ENCODE measurements at regions not wholly inside any gene's neighbourhood (a gene's known extent, or its start where the extent isn't known, plus 50 kb on each side); places are given as distances from the start of the nearest gene placed in this dataset.
"Not testable (repeated sequence)": the region's sequence is repeated elsewhere in the genome, so short reads cannot be mapped to it uniquely, and the experiment has no call there.

- ChIA-PET RAD21 (ENCODE audit: low non-redundant PET in 1 of 2, low total read pairs in 2 of 2, uncharacterized antibody in 2 of 2, unreplicated experiment in 2 of 2) (no interaction called here), POLR2A (no interaction called here), CTCF (interaction anchor here (1.7 to 2.0 kb wide), 2 partner anchors 10 to 322 kb away, joined by 4 to 7 read pairs; no protein-coding TSS in a partner anchor)
- BruUV-seq (replicated peaks): no TSS peak
- no peaks in the 10 kb centered on the region for H3K9me2 ChIP-seq (ENCODE audit: insufficient read depth)
- no peak for DNase-seq (ENCODE audit: low read depth, low spot score)
- intact Hi-C loops (cut with micrococcal nuclease): no loop called here
- H3K4me2 ChIP-seq (ENCODE audit: low read length): no peak overlapping the region
- H3K9ac ChIP-seq (ENCODE audit: low read length): no peak overlapping the region
- H3K9me3 ChIP-seq (ENCODE audit: control insufficient read depth in 1 of 2, insufficient read depth in 1 of 2, low read depth in 1 of 2, low read length in 2 of 2): no peaks in the 10 kb centered on the region
- no peak overlapping the region for H3K4me3 ChIP-seq (replicated peaks in 1 of 2; ENCODE audit: low read depth in 1 of 2, low read length in 2 of 2)
- H3K27ac ChIP-seq (ENCODE audit: low read depth, low read length): no peak overlapping the region
- TF ChIP-seq CEBPB (IDR thresholded peaks at IDR 0.05; ENCODE audit: low read depth): no peak
- TF ChIP-seq FOSL1 (IDR thresholded peaks at IDR 0.05; ENCODE audit: low read depth): no peak
- no peak for TF ChIP-seq REST (IDR thresholded peaks at IDR 0.05; ENCODE audit: low read depth)
- TF ChIP-seq JUND (IDR thresholded peaks at IDR 0.05): no peak
- TF ChIP-seq RAD21 (IDR thresholded peaks at IDR 0.05; ENCODE audit: low read depth): peak; percentile 48
- TF ChIP-seq CTCF (IDR thresholded peaks at IDR 0.05 in 2 of 3, conservative IDR thresholded peaks at IDR 0.05 in 1 of 3; ENCODE audit: borderline replicate concordance in 1 of 3, insufficient read depth in 1 of 3, low read depth in 2 of 3, low read length in 2 of 3): peak in 2 of 3 experiments; percentile 17 to 27; a peak in 3 of 6 replicates
- H3K36me3 ChIP-seq (ENCODE audit: control insufficient read depth in 1 of 2, insufficient read depth in 2 of 2, low read length in 2 of 2): no peaks in the 10 kb centered on the region
- ATAC-seq: no peak
- no peaks in the 10 kb centered on the region for H3K27me3 ChIP-seq (ENCODE audit: insufficient read depth, low read length)
- H2AFZ ChIP-seq (ENCODE audit: low read depth, low read length, poor library complexity, severe bottlenecking): no peak overlapping the region
- no peaks in the 10 kb centered on the region for H3K79me2 ChIP-seq (ENCODE audit: insufficient read depth, low read length)
- H3K4me1 ChIP-seq (ENCODE audit: control insufficient read depth in 1 of 2, insufficient read depth in 2 of 2, low read length in 2 of 2): no peaks in the 10 kb centered on the region
- no peaks in the 10 kb centered on the region for H4K20me1 ChIP-seq (ENCODE audit: insufficient read depth)
These were observed 126.4 kb downstream of the KDR start for GRCh38 chr4:54999003-54999402.

DNA sequence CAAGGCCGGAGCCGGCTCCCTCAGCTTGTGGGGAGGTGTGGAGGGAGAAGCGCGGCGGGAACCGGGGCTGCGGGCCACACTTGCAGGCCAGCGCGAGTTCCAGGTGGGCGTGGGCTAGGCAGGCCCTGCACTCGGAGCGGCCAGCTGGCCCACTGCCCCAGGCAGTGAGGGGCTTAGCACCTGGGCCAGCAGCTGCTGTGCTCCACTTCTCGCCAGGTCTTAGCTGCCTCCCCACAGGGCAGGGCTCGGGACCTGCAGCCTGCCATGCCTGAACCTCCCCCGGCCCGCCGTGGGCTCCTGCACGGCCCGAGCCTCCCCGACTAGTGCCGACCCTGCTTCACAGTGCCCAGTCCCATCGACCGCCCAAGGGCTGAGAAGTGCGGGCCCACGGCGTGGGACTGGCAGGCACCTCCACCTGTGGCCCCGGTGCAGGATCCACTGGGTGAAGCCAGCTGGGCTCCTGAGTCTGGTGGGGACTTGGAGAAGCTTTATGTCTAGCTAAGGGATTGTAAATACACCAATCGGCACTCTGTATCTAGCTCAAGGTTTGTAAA, 131.8 kb downstream of the KDR start:
- POLR2A ChIA-PET; H4K20me1 ChIP-seq (ENCODE audit: insufficient read depth); H3K9me2 ChIP-seq (ENCODE audit: insufficient read depth); H3K9ac ChIP-seq (ENCODE audit: low read length); H3K4me3 ChIP-seq (replicated peaks in 1 of 2; ENCODE audit: low read depth in 1 of 2, low read length in 2 of 2); H2AFZ ChIP-seq (ENCODE audit: low read depth, low read length, poor library complexity, severe bottlenecking); H3K9me3 ChIP-seq (ENCODE audit: control insufficient read depth in 1 of 2, insufficient read depth in 1 of 2, low read depth in 1 of 2, low read length in 2 of 2); ATAC-seq; RAD21 ChIA-PET (ENCODE audit: low non-redundant PET in 1 of 2, low total read pairs in 2 of 2, uncharacterized antibody in 2 of 2, unreplicated experiment in 2 of 2); intact Hi-C loops (cut with micrococcal nuclease); H3K4me2 ChIP-seq (ENCODE audit: low read length); DNase-seq (ENCODE audit: low read depth, low spot score); H3K79me2 ChIP-seq (ENCODE audit: insufficient read depth, low read length); H3K27ac ChIP-seq (ENCODE audit: low read depth, low read length); BruUV-seq (replicated peaks); H3K36me3 ChIP-seq (ENCODE audit: control insufficient read depth in 1 of 2, insufficient read depth in 2 of 2, low read length in 2 of 2); H3K27me3 ChIP-seq (ENCODE audit: insufficient read depth, low read length); H3K4me1 ChIP-seq (ENCODE audit: control insufficient read depth in 1 of 2, insufficient read depth in 2 of 2, low read length in 2 of 2): not testable (repeated sequence)
- CTCF ChIA-PET: interaction anchor here (1.4 kb wide), 1 partner anchor 15 kb away, joined by 3 read pairs; no protein-coding TSS in a partner anchor
